HL-60 (cell line): ENCODE measurements at regions not wholly inside any gene's neighbourhood (a gene's known extent, or its start where the extent isn't known, plus 50 kb on each side); places are given as distances from the start of the nearest gene placed in this dataset.

Experiments
- CTCF ChIP-seq: IDR thresholded peaks from one replicate; pipeline ENCODE4 v1.5.1; 2011; ENCODE audit warnings: low read length, control low read depth, inconsistent platforms; ENCODE audit not compliant: insufficient read depth
- POLR2AphosphoS5 ChIP-seq: IDR thresholded peaks from 2 replicates; pipeline ENCODE4 v1.6.1; 2012; ENCODE audit warnings: low read depth
- REST ChIP-seq: IDR thresholded peaks from 2 replicates; pipeline ENCODE4 v1.6.1; 2012; ENCODE audit warnings: low read depth; ENCODE audit not compliant: insufficient replicate concordance
- SPI1 ChIP-seq: IDR thresholded peaks from 2 replicates; pipeline ENCODE4 v1.6.1; 2012; ENCODE audit warnings: low read depth, mild to moderate bottlenecking, borderline replicate concordance

GRCh38 chr9:22722492-22722891 is 275.9 kb downstream of the DMRTA1 start:
- TF ChIP-seq REST = no peak
- no peak for TF ChIP-seq CTCF
- no peak for TF ChIP-seq SPI1
- no peak for TF ChIP-seq POLR2AphosphoS5
